IMR-90 (cell line): ENCODE measurements at regions not wholly inside any gene's neighbourhood (a gene's known extent, or its start where the extent isn't known, plus 50 kb on each side); places are given as distances from the start of the nearest gene placed in this dataset.

Source experiments
- ATAC-seq: fragments of 200-7000 bp; cut with Tn5 transposase; 2 replicates; pipeline ENCODE4 v1.9.1; 2020; ENCODE audit warnings: low read depth, mild to moderate bottlenecking, moderate library complexity
- BruUV-seq: library from RNA; stranded (reverse); fragments of 400-500 nt; replicated peaks from 2 replicates; lab custom pipeline; 2021; lab: Mats Ljungman, UMichigan
- CTCF ChIA-PET: fragments of 300-600 bp; formaldehyde crosslinking; extraction: SDS; loops from one replicate; lab custom pipeline; 2021; ENCODE audit warnings: antibody characterized with exemption; lab: Yijun Ruan, JAX
- POLR2A ChIA-PET: fragments of 300-600 bp; sonication (Branson Sonifier 250); formaldehyde crosslinking; loops from one replicate; lab custom pipeline; 2022; ENCODE audit warnings: antibody characterized with exemption; ENCODE audit not compliant: unreplicated experiment; lab: Charles Lee
- DNase-seq: peaks from one replicate; pipeline ENCODE4 v3.0.0; 2013
- H2AFZ ChIP-seq: replicated peaks from 2 replicates; pipeline ENCODE3; 2013; ENCODE audit warnings: low read length, mild to moderate bottlenecking; ENCODE audit not compliant: poor library complexity
- H2AK5ac ChIP-seq: 2 replicates; pipeline ENCODE4 v1.6.1; 2013; ENCODE audit warnings: low read depth, low read length, inconsistent platforms
- H2AK9ac ChIP-seq: replicated peaks from 2 replicates; pipeline ENCODE3; 2013; ENCODE audit warnings: mild to moderate bottlenecking, low read depth, low read length, moderate library complexity; ENCODE audit not compliant: poor library complexity
- H2BK120ac ChIP-seq: 2 replicates; pipeline ENCODE4 v1.6.1; 2013; ENCODE audit warnings: low read depth, low read length, inconsistent platforms
- H2BK15ac ChIP-seq: 3 replicates; pipeline ENCODE4 v1.6.1; 2013; ENCODE audit warnings: low read depth, low read length, inconsistent platforms
- H2BK20ac ChIP-seq: 2 replicates; pipeline ENCODE4 v1.6.1; 2013; ENCODE audit warnings: low read depth, mild to moderate bottlenecking, inconsistent platforms, low read length, moderate library complexity
- H2BK5ac ChIP-seq: 2 replicates; pipeline ENCODE4 v1.6.1; 2013; ENCODE audit warnings: mild to moderate bottlenecking, low read depth, low read length, inconsistent platforms; ENCODE audit not compliant: poor library complexity, severe bottlenecking
- H3K14ac ChIP-seq: replicated peaks from 2 replicates; pipeline ENCODE4 v1.6.1; 2013; ENCODE audit warnings: low read depth, low read length, inconsistent platforms
- H3K18ac ChIP-seq: 2 replicates; pipeline ENCODE4 v1.6.1; 2013; ENCODE audit warnings: low read depth, low read length, control low read depth
- H3K23ac ChIP-seq: 2 replicates; pipeline ENCODE4 v1.6.1; 2013; ENCODE audit warnings: low read depth, low read length, inconsistent platforms
- H3K27ac ChIP-seq: 2 replicates; pipeline ENCODE4 v1.5.1; 2013; ENCODE audit warnings: mild to moderate bottlenecking, control low read depth, low read length; ENCODE audit not compliant: insufficient read depth
- H3K27me3 ChIP-seq: 2 replicates; pipeline ENCODE4 v1.6.1; 2013; ENCODE audit warnings: low read length; ENCODE audit not compliant: control insufficient read depth, insufficient read depth
- H3K36me3 ChIP-seq: 2 replicates; pipeline ENCODE4 v1.6.1; 2013; ENCODE audit warnings: low read length, mixed read lengths; ENCODE audit not compliant: control insufficient read depth, insufficient read depth
- H3K4ac ChIP-seq: 2 replicates; pipeline ENCODE4 v1.6.1; 2013; ENCODE audit warnings: low read depth, low read length, inconsistent platforms
- H3K4me1 ChIP-seq: 2 replicates; pipeline ENCODE4 v1.6.1; 2013; ENCODE audit warnings: low read length, mixed read lengths; ENCODE audit not compliant: control insufficient read depth, insufficient read depth
- H3K4me2 ChIP-seq: 2 replicates; pipeline ENCODE4 v1.6.1; 2013; ENCODE audit warnings: low read depth, mild to moderate bottlenecking, control low read depth, low read length, moderate library complexity
- H3K4me3 ChIP-seq: 2 replicates; pipeline ENCODE4 v1.5.1; 2013; ENCODE audit warnings: low read depth, mild to moderate bottlenecking, control low read depth, low read length, moderate library complexity; ENCODE audit not compliant: insufficient read depth
- H3K56ac ChIP-seq: 2 replicates; pipeline ENCODE4 v1.6.1; 2013; ENCODE audit warnings: low read length, inconsistent platforms; ENCODE audit not compliant: insufficient read depth; ENCODE audit errors: extremely low read depth
- H3K79me1 ChIP-seq, 2 experiments: 2 replicates each; pipeline ENCODE4 v1.6.1; 2013; ENCODE audit warnings: low read length in 2 of 2, inconsistent platforms in 1 of 2, low read depth in 1 of 2
- H3K9ac ChIP-seq: 2 replicates; pipeline ENCODE4 v1.6.1; 2013; ENCODE audit warnings: low read depth, low read length, control low read depth
- H3K9me1 ChIP-seq: 2 replicates; pipeline ENCODE4 v1.6.1; 2013; ENCODE audit warnings: low read length, inconsistent platforms; ENCODE audit not compliant: insufficient read depth
- H3K9me3 ChIP-seq: 2 replicates; pipeline ENCODE4 v1.6.1; 2013; ENCODE audit warnings: low read length; ENCODE audit not compliant: control insufficient read depth, insufficient read depth
- H4K20me1 ChIP-seq: 2 replicates; pipeline ENCODE4 v1.6.1; 2013; ENCODE audit warnings: low read length, inconsistent platforms; ENCODE audit not compliant: insufficient read depth
- H4K5ac ChIP-seq: 2 replicates; pipeline ENCODE4 v1.6.1; 2013; ENCODE audit warnings: mild to moderate bottlenecking, low read depth, low read length, control low read depth
- H4K8ac ChIP-seq, 2 experiments: 2 replicates each; pipeline ENCODE4 v1.6.1; 2013; ENCODE audit warnings: low read depth in 2 of 2, low read length in 2 of 2, control low read depth in 1 of 2, inconsistent platforms in 1 of 2
- H4K91ac ChIP-seq: 2 replicates; pipeline ENCODE4 v1.6.1; 2013; ENCODE audit warnings: low read depth, low read length, inconsistent platforms; ENCODE audit not compliant: insufficient read depth
- BHLHE40 ChIP-seq: fragments of 150-350 bp; IDR thresholded peaks from 2 replicates; pipeline ENCODE4 v1.6.1; 2016; ENCODE audit warnings: mild to moderate bottlenecking, low read depth, low read length
- CEBPB ChIP-seq: IDR thresholded peaks from 2 replicates; pipeline ENCODE4 v1.6.1; 2012; ENCODE audit warnings: low read depth, low read length, improper control_type of control experiment
- CTCF ChIP-seq: conservative IDR thresholded peaks from 2 replicates; pipeline ENCODE4 v1.5.1; 2012; ENCODE audit warnings: mild to moderate bottlenecking, low read depth, low read length, improper control_type of control experiment
- FOS ChIP-seq: fragments of 150-350 bp; IDR thresholded peaks from 2 replicates; pipeline ENCODE4 v1.6.1; 2016; ENCODE audit warnings: low read depth, low read length
- MXI1 ChIP-seq: IDR thresholded peaks from 2 replicates; pipeline ENCODE4 v1.6.1; 2012; ENCODE audit warnings: low read depth, mild to moderate bottlenecking, low read length, moderate library complexity, borderline replicate concordance
- SMC3 ChIP-seq: fragments of 150-350 bp; IDR thresholded peaks from 2 replicates; pipeline ENCODE4 v1.6.1; 2016; ENCODE audit warnings: low read depth, mild to moderate bottlenecking, antibody characterized with exemption, low read length, moderate library complexity
- USF2 ChIP-seq: fragments of 150-350 bp; IDR thresholded peaks from 2 replicates; pipeline ENCODE4 v1.6.1; 2017; ENCODE audit warnings: mild to moderate bottlenecking, antibody characterized with exemption, low read length, low read depth
- dilution Hi-C: fragments of 300-500 bp; cut with HindIII; formaldehyde crosslinking; loops from one replicate; pipeline ENCODE4 v1.14.3; 2018; ENCODE audit warnings: low sequenced_read_pairs; ENCODE audit not compliant: unreplicated experiment
- in situ Hi-C: fragments of 300-500 bp; cut with MboI; formaldehyde crosslinking; loops from 3 replicates; pipeline ENCODE4 v1.14.3; 2019; ENCODE audit warnings: low sequenced_read_pairs, inconsistent platforms, mixed read lengths
- intact Hi-C: fragments of 100-400 bp; cut with micrococcal nuclease; formaldehyde crosslinking; loops from 2 replicates; pipeline ENCODE4 v1.10.0; 2022

GRCh38 chr7:25788371-25788770 is 363.6 kb upstream of the NFE2L3 start:
- no peaks in the 10 kb centered on the region for H3K79me1 ChIP-seq
- H2BK15ac ChIP-seq, result no peak overlapping the region
- no peak overlapping the region for H2AK9ac ChIP-seq
- H2BK5ac ChIP-seq, result no peak overlapping the region
- no peak overlapping the region for H3K14ac ChIP-seq
- no peak overlapping the region for H4K8ac ChIP-seq
- no peaks in the 10 kb centered on the region for H4K20me1 ChIP-seq
- TF ChIP-seq CEBPB (no peak), BHLHE40 (no peak), USF2 (no peak), SMC3 (no peak), MXI1 (no peak), FOS (no peak), CTCF (no peak)
- ChIA-PET POLR2A (no interaction called here), CTCF (interaction anchor here (0.5 kb wide), 1 partner anchor 35 kb away, joined by 3 read pairs; no protein-coding TSS in a partner anchor)
- no peaks in the 10 kb centered on the region for H3K9me3 ChIP-seq
- no peak overlapping the region for H3K56ac ChIP-seq
- no peak overlapping the region for H3K4me3 ChIP-seq
- in situ Hi-C loops, result no loop called here
- no peaks in the 10 kb centered on the region for H3K27me3 ChIP-seq
- H3K23ac ChIP-seq, result no peak overlapping the region
- peaks cover 8% of the 10 kb centered on the region; the same call in 1 of the 2 replicates for H3K4me1 ChIP-seq
- no peak overlapping the region for H2AK5ac ChIP-seq
- H2BK120ac ChIP-seq, result no peak overlapping the region
- H3K4ac ChIP-seq, result no peak overlapping the region
- no peak overlapping the region for H3K27ac ChIP-seq
- no peak overlapping the region for H3K9ac ChIP-seq
- dilution Hi-C loops, result no loop called here
- no TSS peak for BruUV-seq
- H2AFZ ChIP-seq, result no peak overlapping the region
- ATAC-seq (no peak), DNase-seq (no peak)
- no peak overlapping the region for H4K91ac ChIP-seq
- H2BK20ac ChIP-seq, result no peak overlapping the region
- no peak overlapping the region for H3K4me2 ChIP-seq
- intact Hi-C loops, result no loop called here
- H3K18ac ChIP-seq, result no peak overlapping the region
- H3K36me3 ChIP-seq, result no peaks in the 10 kb centered on the region
- H3K9me1 ChIP-seq, result no peaks in the 10 kb centered on the region
- no peak overlapping the region for H4K5ac ChIP-seq
